Dermis microvascular lymphatic vessel endothelial cell (primary cell): ENCODE measurements at regions not wholly inside any gene's neighbourhood (a gene's known extent, or its start where the extent isn't known, plus 50 kb on each side); places are given as distances from the start of the nearest gene placed in this dataset.
"Not testable (repeated sequence)": the region's sequence is repeated elsewhere in the genome, so short reads cannot be mapped to it uniquely, and the experiment has no call there.

ENCODE experiments used
- DNase-seq, 2 donors: peaks; one replicate each; pipeline versions ENCODE4 v3.0.0 to v3.0.0-alpha.2; 2010; ENCODE audit warnings: low read depth in 2 of 2

- not testable (repeated sequence) for DNase-seq
Observed at GRCh38 chr9:67142392-67143107, 150.2 kb upstream of the SPATA31A3 start.

- not testable (repeated sequence) for DNase-seq
Observed at GRCh38 chr9:67136376-67136775, 144.0 kb upstream of the SPATA31A3 start.

DNA sequence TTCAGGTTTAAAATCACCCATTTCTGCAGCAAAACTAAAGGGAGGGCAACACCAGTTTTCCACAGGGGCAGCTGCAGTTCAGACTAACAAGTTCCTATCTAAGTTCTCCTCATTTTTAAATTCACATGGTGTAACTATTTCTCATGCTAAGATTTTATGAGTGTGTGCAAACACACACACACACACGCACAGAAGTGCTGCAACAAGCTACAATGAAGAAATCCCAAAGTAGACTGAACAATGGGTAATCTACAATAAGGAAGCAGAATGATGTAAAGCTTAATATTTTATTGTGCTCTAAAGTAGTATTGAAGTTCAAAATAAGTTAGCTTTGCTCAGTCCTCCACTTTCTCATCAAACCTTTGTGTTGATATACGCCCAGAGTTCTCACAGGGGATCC, 140.8 kb upstream of the SPATA31A3 start:
- DNase-seq, result not testable (repeated sequence)

- DNase-seq, result not testable (repeated sequence)
Observed at GRCh38 chr9:67116761-67117160, 124.4 kb upstream of the SPATA31A3 start.

DNA sequence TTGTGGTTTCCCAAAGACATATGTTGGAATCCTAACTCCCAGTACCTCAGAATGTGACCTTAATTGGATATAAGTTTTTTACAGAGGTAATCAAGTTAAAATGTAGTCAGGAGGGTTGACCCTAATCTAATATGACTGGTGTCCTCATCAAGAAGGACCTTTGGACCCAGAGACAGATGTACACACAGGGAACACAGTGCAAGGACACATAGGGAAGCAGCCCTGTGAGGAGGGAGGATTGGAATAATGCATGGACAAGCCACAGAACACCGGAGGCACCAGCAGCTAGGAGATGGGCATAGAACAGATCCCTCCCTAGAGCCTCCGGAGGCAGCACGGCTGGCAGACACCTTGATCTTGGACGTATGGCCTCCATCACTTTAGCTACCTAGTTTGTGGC, 119.8 kb upstream of the SPATA31A3 start:
- DNase-seq, result not testable (repeated sequence)

GRCh38 chr9:67111733-67112132, 119.4 kb upstream of the SPATA31A3 start:
- DNase-seq, result not testable (repeated sequence)

DNA sequence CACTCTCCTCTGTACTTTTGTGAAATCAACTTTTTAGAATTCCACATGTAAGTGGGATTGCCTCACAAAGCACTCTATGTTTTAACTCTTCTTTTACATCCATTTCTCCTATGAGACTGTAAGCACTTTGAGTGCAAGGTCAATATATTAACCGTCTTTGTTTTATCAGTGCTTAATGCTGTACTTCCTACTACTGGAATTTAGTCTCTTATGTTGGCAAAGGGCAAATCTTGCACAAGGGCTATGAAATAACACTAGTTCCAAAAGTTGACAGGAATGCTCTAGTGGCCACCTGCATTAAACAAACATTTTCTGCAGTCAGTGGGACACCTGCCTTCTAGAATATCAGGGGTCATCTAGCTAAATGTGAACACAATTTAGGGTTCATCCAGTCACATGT, 117.5 kb upstream of the SPATA31A3 start:
- DNase-seq, result not testable (repeated sequence)

DNA sequence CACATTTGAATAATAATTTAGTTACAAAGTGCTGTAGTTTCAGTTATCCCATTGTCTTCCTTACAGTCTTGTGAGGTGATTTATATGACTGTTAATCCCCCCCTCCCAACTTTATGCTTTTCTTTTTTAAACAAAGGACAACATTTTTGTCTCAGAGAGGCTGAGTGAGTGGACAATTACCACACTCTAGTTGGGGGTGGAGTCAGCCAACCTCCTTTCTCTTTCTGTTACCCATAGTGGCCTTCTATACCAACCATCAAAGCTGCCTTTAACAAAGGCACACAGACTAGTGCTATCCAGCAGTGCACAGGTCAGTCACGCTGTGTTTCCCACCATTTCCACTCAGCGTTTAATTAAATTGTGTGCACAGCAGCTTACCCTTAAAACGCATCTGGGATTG, 114.3 kb upstream of the SPATA31A3 start:
- DNase-seq, result not testable (repeated sequence)

GRCh38 chr9:67102506-67103276, 110.3 kb upstream of the SPATA31A3 start:
- DNase-seq, result not testable (repeated sequence)

DNA sequence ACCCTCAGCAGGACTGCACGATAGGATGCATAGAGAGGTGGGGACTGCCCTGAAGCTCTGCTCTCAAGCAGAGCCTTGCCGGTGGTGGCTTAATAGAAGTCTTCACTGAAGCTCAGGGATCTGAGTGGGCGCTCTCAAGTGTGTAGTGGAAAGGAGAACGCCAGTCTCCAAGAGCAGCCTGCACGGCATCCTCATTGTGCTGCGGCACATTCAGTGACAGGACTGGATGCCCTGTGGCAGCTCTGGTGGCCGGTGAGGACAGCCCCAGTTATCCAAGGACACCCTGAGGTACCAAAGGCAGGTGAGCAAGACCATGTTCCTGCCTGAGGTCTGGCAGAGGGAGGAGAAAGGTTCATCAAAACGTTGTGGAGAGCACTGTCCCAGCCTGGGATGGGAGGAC, 98.8 kb upstream of the SPATA31A3 start:
- DNase-seq, result not testable (repeated sequence)

DNA sequence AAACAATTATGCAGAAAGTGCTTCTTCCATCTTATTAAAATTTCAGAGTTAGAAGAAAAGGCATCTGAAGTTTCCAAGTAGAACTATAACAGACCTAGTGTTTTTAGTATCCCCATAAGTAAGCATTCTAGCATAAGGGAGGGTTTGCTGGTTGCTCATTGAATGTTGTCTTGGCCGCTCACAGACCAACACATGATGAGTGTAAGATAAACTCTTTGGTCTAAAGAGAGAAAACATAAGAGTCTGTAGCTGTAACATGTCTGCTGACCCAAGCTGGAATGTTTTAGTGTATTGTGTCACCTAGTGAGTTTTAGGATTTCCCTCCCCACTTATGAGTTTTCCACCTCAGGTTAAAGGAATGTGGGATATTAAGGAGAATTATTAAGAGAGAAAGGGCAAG, 94.5 kb upstream of the SPATA31A3 start:
- not testable (repeated sequence) for DNase-seq

DNA sequence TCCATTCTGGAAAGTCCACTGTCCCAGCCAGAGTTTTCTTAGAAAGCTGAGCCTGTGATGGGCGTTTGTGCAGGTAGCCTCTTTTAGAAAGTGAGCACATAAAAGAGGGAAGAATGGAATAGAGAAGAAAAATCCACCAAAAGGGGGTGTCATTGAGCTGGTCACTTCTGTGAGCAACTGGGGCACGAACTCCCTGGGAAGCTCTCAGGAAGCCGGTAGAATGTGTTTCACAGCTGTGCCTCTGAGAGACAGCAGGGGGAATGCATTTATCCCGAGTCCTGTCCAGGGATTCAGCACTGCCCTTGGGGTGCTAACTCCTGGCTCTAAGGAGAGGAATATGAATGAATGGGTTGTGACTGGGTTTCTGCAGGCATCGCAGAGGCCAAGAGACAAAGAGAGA, 73.8 kb upstream of the SPATA31A3 start:
- DNase-seq, result not testable (repeated sequence)

DNA sequence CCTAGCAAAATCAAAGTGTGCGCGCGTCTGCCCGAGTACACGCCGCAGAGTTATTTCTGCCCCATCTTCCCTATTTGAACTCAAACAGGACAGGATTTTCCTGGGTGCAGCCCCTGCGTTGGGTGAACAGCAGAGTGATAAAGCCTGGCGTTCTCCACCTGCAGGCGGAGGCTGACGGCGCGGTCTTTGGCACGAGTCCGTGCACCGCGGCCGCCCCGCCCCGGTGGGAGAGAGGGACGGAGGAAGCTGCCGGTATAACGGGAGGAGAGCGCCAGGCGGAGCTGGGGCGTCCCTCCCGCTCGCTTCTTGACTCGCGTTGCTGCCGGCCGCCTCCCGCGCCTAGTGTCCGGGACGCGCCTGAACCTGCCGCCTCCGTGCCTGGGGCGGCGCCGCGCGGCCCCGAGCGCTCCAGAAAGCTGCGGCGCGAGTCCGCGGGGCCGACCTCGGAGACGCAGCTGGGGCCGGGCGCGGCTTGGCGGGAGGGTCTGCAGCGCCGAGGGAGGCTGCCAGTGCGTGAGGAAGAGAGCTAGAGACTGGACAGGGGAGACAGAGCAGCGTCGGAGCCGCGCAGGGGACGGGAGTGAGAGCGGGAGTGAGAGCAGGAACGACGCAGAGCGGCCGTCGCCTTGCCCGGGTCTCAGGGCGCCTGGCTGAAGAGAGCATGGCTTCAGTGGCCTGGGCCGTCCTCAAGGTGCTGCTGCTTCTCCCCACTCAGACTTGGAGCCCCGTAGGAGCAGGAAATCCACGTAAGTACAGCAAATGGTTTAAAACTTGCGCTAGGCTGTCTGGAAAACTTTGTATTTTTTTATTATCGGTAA, 66.8 kb upstream of the SPATA31A3 start:
- DNase-seq, result peak; percentile 7 to 58
